Epithelial cell of proximal tubule (primary cell): ENCODE measurements at regions not wholly inside any gene's neighbourhood (a gene's known extent, or its start where the extent isn't known, plus 50 kb on each side); places are given as distances from the start of the nearest gene placed in this dataset.

Source experiments
- DNase-seq: peaks from one replicate; pipeline ENCODE4 v3.0.0-alpha.2; 2011; ENCODE audit warnings: low read depth
- H3K4me3 ChIP-seq: 2 replicates; pipeline ENCODE4 v1.5.1; 2011; ENCODE audit warnings: low read depth, mild to moderate bottlenecking, low read length
- TF ChIP-seq, protein P1 (sequence below): conservative IDR thresholded peaks from 2 replicates; pipeline ENCODE4 v1.5.1; 2012; ENCODE audit warnings: low read depth, mild to moderate bottlenecking, low read length

DNA sequence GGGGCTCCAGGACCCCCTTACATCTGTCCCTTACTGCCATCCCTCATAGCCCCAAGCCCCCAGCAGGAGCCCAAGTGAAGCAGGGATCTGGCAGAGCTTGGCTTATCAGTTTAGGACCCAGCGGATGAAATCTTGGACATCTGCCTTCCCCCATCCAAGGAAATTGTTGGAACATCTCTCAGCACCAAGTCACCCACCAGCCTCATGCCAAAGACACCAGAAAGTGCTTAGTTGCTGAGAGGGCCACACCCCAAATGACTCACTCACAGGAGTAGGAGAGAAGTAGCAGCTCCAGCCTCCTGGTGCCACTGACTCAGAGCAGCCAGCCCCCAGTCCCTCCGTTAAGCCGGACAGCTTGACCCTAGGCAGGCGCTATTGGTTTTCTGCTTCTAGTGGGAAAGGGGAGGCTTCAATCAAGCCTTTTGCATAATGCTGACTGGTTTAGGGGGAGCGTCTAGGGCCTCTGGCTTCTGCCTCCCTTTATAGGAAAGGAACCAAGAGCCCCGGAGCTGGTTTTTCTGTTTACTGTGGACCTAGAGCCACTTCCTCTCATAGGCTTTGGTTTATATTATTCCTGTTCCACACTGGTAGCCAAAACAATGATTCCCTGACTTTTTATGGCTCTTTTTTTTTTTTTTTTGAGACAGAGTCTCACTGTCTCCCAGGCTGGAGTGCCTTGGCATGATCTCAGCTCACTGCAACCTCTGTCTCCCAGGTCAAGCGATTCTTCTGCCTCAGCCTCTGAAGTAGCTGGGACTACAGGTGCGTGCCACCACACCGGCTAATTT, 114.2 kb upstream of the IPO9 start:
- DNase-seq: peak; percentile 97
- TF ChIP-seq, protein P1, sequence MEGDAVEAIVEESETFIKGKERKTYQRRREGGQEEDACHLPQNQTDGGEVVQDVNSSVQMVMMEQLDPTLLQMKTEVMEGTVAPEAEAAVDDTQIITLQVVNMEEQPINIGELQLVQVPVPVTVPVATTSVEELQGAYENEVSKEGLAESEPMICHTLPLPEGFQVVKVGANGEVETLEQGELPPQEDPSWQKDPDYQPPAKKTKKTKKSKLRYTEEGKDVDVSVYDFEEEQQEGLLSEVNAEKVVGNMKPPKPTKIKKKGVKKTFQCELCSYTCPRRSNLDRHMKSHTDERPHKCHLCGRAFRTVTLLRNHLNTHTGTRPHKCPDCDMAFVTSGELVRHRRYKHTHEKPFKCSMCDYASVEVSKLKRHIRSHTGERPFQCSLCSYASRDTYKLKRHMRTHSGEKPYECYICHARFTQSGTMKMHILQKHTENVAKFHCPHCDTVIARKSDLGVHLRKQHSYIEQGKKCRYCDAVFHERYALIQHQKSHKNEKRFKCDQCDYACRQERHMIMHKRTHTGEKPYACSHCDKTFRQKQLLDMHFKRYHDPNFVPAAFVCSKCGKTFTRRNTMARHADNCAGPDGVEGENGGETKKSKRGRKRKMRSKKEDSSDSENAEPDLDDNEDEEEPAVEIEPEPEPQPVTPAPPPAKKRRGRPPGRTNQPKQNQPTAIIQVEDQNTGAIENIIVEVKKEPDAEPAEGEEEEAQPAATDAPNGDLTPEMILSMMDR: no peak
- H3K4me3 ChIP-seq: peak overlapping the region; percentile 25

- no peak overlapping the region for H3K4me3 ChIP-seq
- TF ChIP-seq, protein P1: no peak
- no peak for DNase-seq
These were observed 113.6 kb upstream of the IPO9 start for GRCh38 chr1:201715351-201715750.

DNA sequence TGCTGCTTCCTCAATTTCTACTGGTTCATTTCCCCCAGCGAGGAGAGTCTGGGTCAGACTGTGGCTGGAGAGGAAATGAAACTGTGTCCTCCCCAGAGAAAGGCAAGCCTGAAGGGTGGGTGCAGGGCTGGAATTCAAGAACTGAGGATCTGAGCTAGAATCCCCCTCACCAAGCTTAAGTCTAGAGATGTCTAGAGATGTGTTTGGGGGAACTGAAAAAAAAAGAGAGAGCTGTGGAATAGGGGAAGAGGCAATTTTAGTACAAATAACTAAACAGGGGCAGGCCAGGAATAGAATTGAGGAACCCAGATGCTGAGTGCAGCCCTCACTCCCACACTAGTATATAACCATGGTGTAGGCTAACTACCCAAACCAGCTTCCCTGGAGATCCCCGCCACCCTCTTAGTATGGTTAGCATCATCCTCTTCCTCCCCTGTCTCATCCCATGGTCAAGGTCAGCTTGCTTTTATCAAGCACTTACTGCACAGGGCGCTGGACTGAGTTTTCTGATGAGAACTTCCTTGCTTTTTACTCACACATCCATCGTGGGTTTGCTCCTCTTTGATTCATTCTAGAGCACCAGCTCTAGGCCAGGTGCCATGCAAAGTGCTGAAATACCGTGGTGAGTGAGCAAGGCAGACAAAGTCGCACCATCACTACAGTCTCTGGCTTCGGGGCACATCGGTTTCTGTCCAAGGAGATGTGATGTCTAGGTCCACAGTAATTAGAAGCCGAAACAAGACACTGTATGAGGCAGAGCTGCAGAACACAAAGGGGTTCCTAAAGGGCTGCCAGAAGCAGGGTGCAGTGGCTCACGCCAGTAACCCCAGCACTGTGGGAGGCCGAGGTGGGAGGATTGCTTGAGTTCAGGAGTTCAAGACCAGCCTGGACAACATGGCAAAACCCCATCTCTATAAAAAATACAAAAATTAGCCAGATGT, 112.9 kb upstream of the IPO9 start:
- DNase-seq: no peak
- TF ChIP-seq, protein P1: no peak
- no peak overlapping the region for H3K4me3 ChIP-seq

GRCh38 chr1:201716742-201717135, 112.2 kb upstream of the IPO9 start:
- no peak for DNase-seq
- H3K4me3 ChIP-seq: no peak overlapping the region
- TF ChIP-seq, protein P1: no peak

- no peak for DNase-seq
- TF ChIP-seq, protein P1: no peak
- no peak overlapping the region for H3K4me3 ChIP-seq
These were observed 111.7 kb upstream of the IPO9 start for GRCh38 chr1:201717286-201717685.

DNA sequence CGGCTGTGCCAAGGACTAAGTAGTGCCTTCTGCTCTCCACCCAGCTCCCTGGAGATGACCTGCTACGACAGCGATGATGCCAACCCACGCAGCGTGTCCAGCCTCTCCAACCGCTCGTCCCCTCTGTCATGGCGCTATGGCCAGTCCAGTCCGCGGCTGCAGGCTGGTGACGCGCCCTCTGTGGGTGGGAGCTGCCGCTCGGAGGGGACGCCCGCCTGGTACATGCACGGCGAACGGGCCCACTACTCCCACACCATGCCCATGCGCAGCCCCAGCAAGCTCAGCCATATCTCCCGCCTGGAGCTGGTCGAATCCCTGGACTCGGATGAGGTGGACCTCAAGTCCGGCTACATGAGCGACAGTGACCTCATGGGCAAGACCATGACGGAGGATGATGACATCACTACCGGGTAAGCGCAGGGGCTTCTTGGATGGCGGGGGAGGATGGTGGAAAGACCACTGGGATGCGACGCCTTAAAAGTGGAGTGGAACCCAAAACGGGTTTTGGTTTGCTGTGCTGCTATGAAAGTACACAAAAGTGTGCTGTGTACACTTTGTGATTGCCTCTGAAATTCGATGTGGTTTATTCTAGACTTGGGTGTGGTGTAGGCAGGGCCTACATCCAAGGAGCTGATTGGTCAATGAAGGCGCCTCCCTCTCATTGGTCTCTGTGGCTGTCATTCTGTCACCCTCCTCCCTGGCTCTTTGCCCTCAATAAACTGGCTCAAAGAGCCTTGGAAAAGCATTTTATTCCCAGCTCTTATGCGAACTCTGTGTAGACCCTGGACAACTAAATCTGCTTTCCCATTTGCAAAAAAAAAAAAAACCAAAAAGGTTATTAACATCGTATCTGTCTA, 110.4 kb upstream of the IPO9 start:
- TF ChIP-seq, protein P1: no peak

More for the DNA sequence above, 110.4 kb upstream of the IPO9 start:
- DNase-seq: no peak
- no peak overlapping the region for H3K4me3 ChIP-seq
